ENCODE measurements at regions not wholly inside any gene's neighbourhood (a gene's known extent, or its start where the extent isn't known, plus 50 kb on each side); places are given as distances from the start of the nearest gene placed in this dataset.

DNA sequence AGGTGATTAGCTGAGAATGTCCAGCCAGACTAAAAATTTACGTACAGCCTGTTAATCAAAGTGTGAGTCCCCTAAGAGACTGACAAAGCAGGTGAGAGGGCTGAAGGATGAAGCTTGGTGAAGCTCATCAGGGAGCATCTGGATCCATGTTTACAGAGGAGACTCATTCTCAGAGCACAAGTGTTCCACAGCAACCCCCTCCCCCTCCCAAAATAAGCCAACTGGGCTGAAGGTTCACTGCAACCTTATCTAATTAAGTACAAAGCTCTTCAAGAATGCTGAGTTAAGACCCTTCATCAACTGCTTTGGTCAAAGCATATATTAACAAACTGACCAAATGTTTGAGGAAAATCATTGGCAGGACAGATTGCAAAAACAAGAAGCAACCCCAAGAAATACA is 262.6 kb upstream of the ZNF385D start:
- TF ChIP-seq POLR2AphosphoS5 (IDR thresholded peaks at IDR 0.05; ENCODE audit: low read depth, low read length) (no peak), SIN3A (IDR thresholded peaks at IDR 0.05; ENCODE audit: borderline replicate concordance, insufficient read depth, low read length) (no peak)
- TF ChIP-seq, protein P1, sequence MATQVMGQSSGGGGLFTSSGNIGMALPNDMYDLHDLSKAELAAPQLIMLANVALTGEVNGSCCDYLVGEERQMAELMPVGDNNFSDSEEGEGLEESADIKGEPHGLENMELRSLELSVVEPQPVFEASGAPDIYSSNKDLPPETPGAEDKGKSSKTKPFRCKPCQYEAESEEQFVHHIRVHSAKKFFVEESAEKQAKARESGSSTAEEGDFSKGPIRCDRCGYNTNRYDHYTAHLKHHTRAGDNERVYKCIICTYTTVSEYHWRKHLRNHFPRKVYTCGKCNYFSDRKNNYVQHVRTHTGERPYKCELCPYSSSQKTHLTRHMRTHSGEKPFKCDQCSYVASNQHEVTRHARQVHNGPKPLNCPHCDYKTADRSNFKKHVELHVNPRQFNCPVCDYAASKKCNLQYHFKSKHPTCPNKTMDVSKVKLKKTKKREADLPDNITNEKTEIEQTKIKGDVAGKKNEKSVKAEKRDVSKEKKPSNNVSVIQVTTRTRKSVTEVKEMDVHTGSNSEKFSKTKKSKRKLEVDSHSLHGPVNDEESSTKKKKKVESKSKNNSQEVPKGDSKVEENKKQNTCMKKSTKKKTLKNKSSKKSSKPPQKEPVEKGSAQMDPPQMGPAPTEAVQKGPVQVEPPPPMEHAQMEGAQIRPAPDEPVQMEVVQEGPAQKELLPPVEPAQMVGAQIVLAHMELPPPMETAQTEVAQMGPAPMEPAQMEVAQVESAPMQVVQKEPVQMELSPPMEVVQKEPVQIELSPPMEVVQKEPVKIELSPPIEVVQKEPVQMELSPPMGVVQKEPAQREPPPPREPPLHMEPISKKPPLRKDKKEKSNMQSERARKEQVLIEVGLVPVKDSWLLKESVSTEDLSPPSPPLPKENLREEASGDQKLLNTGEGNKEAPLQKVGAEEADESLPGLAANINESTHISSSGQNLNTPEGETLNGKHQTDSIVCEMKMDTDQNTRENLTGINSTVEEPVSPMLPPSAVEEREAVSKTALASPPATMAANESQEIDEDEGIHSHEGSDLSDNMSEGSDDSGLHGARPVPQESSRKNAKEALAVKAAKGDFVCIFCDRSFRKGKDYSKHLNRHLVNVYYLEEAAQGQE (IDR thresholded peaks at IDR 0.05; ENCODE audit: insufficient read depth in 1 of 2, low read depth in 2 of 2, low read length in 2 of 2), result no peak
